HG02678 (cell line): ENCODE measurements at regions not wholly inside any gene's neighbourhood (a gene's known extent, or its start where the extent isn't known, plus 50 kb on each side); places are given as distances from the start of the nearest gene placed in this dataset.

ENCODE experiments used
- ATAC-seq: cut with Tn5 transposase; IDR thresholded peaks from one replicate; pipeline ENCODE4 v1.9.1; 2021; ENCODE audit warnings: mild to moderate bottlenecking, moderate library complexity; ENCODE audit not compliant: unreplicated experiment

- ATAC-seq, result no peak
These were observed 294.0 kb upstream of the KLHL29 start for GRCh38 chr2:23091019-23091418.

- no peak for ATAC-seq
These were observed 293.1 kb upstream of the KLHL29 start for GRCh38 chr2:23091900-23092299.

GRCh38 chr2:23092831-23093230 lies 292.1 kb upstream of the KLHL29 start:
- no peak for ATAC-seq

GRCh38 chr2:23093513-23093912 lies 291.5 kb upstream of the KLHL29 start:
- no peak for ATAC-seq

- ATAC-seq, result no peak
These were observed 287.9 kb upstream of the KLHL29 start for GRCh38 chr2:23096906-23097602.

- ATAC-seq, result no peak
These were observed 284.6 kb upstream of the KLHL29 start for GRCh38 chr2:23100406-23100805.

GRCh38 chr2:23106242-23106785 lies 278.7 kb upstream of the KLHL29 start:
- ATAC-seq, result no peak

GRCh38 chr2:23107327-23107941 lies 277.5 kb upstream of the KLHL29 start:
- no peak for ATAC-seq

GRCh38 chr2:23111263-23111662 lies 273.7 kb upstream of the KLHL29 start:
- ATAC-seq, result no peak

GRCh38 chr2:23112517-23112916 lies 272.5 kb upstream of the KLHL29 start:
- no peak for ATAC-seq

GRCh38 chr2:23114299-23114698 lies 270.7 kb upstream of the KLHL29 start:
- ATAC-seq, result no peak

- no peak for ATAC-seq
These were observed 266.7 kb upstream of the KLHL29 start for GRCh38 chr2:23118313-23118712.

GRCh38 chr2:23118894-23119293 lies 266.1 kb upstream of the KLHL29 start:
- ATAC-seq, result no peak

GRCh38 chr2:23120161-23120560 lies 264.8 kb upstream of the KLHL29 start:
- no peak for ATAC-seq

- no peak for ATAC-seq
These were observed 262.9 kb upstream of the KLHL29 start for GRCh38 chr2:23121968-23122648.

- ATAC-seq, result no peak
These were observed 262.2 kb upstream of the KLHL29 start for GRCh38 chr2:23122681-23123215.

GRCh38 chr2:23123686-23124085 lies 261.3 kb upstream of the KLHL29 start:
- ATAC-seq, result no peak

GRCh38 chr2:23124214-23124750 lies 260.7 kb upstream of the KLHL29 start:
- no peak for ATAC-seq

- no peak for ATAC-seq
These were observed 257.5 kb upstream of the KLHL29 start for GRCh38 chr2:23127465-23127864.

GRCh38 chr2:23128684-23129292 lies 256.2 kb upstream of the KLHL29 start:
- no peak for ATAC-seq

GRCh38 chr2:23131066-23131575 lies 253.9 kb upstream of the KLHL29 start:
- no peak for ATAC-seq
